HCT116 (cell line): ENCODE measurements at regions not wholly inside any gene's neighbourhood (a gene's known extent, or its start where the extent isn't known, plus 50 kb on each side); places are given as distances from the start of the nearest gene placed in this dataset.

ENCODE experiments used
- ATAC-seq: fragments of 200-7000 bp; cut with Tn5 transposase; 2 replicates; pipeline ENCODE4 v1.9.1; 2020; ENCODE audit warnings: mild to moderate bottlenecking, moderate library complexity
- BruUV-seq: library from RNA; stranded (reverse); fragments of 400-500 nt; replicated peaks from 2 replicates; lab custom pipeline; 2021; lab: Mats Ljungman, UMichigan
- CTCF ChIA-PET: fragments of 300-600 bp; sonication (Branson Sonifier 250); formaldehyde crosslinking; loops from one replicate; lab custom pipeline; 2021; ENCODE audit warnings: antibody characterized with exemption; lab: Charles Lee
- POLR2A ChIA-PET: fragments of 300-600, 350-600 bp; sonication (Branson Sonifier 250); formaldehyde crosslinking; loops from one replicate; lab custom pipeline; 2021; ENCODE audit warnings: antibody characterized with exemption; lab: Charles Lee
- RAD21 ChIA-PET, 2 experiments: fragments of 300-600 bp; sonication (Branson Sonifier 250); formaldehyde crosslinking; loops; one replicate each; lab custom pipeline; 2023; ENCODE audit warnings: low total read pairs in 2 of 2; ENCODE audit not compliant: uncharacterized antibody in 2 of 2, unreplicated experiment in 2 of 2, low non-redundant PET in 1 of 2; lab: Charles Lee
- DNase-seq: peaks from one replicate; pipeline ENCODE4 v3.0.0-alpha.2; 2010; ENCODE audit warnings: low read depth, low spot score
- H2AFZ ChIP-seq: fragments of 200-600 bp; shearing (Covaris generic), sonication (generic); 2 replicates; pipeline ENCODE4 v1.6.1; 2017; ENCODE audit warnings: low read depth, mixed run types, mixed read lengths, antibody characterized with exemption, low read length; ENCODE audit not compliant: poor library complexity, severe bottlenecking
- H3K27ac ChIP-seq: 2 replicates; pipeline ENCODE4 v1.5.1; 2012; ENCODE audit warnings: low read depth, low read length
- H3K27me3 ChIP-seq: fragments of 200-600 bp; sonication (generic); 2 replicates; pipeline ENCODE4 v1.6.1; 2016; ENCODE audit warnings: mixed run types, low read length, mixed read lengths; ENCODE audit not compliant: insufficient read depth
- H3K36me3 ChIP-seq, 2 experiments: fragments of 200-500 bp in 1 of 2; fragments of 200-600 bp in 1 of 2; sonication (Bioruptor generic) in 1 of 2; sonication (generic) in 1 of 2; 2 replicates each; pipeline versions ENCODE4 v1.5.1 to v1.6.1; 2014 to 2016; ENCODE audit warnings: low read length in 2 of 2, inconsistent platforms in 1 of 2, mixed read lengths in 1 of 2, mixed run types in 1 of 2; ENCODE audit not compliant: insufficient read depth in 2 of 2, control insufficient read depth in 1 of 2
- H3K4me1 ChIP-seq, 2 experiments: fragments of 200-600 bp in 1 of 2; sonication (generic) in 1 of 2; 2 replicates each; pipeline versions ENCODE4 v1.5.1 to v1.6.1; 2012 to 2017; ENCODE audit warnings: low read length in 2 of 2, inconsistent platforms in 1 of 2, mild to moderate bottlenecking in 1 of 2, mixed read lengths in 1 of 2, mixed run types in 1 of 2, moderate library complexity in 1 of 2; ENCODE audit not compliant: insufficient read depth in 2 of 2, control insufficient read depth in 1 of 2
- H3K4me2 ChIP-seq: fragments of 200-600 bp; sonication (generic); 2 replicates; pipeline ENCODE4 v1.6.1; 2017; ENCODE audit warnings: mixed run types, low read length, mixed read lengths
- H3K4me3 ChIP-seq, 2 experiments: fragments of 200-600 bp in 1 of 2; sonication (generic) in 1 of 2; replicated peaks in 1 of 2; 2 replicates each; pipeline ENCODE4 v1.5.1; 2011 to 2016; ENCODE audit warnings: low read length in 2 of 2, control low read depth in 1 of 2, low read depth in 1 of 2, mild to moderate bottlenecking in 1 of 2, mixed read lengths in 1 of 2, mixed run types in 1 of 2
- H3K79me2 ChIP-seq: fragments of 200-600 bp; sonication (generic); 2 replicates; pipeline ENCODE4 v1.6.1; 2017; ENCODE audit warnings: mild to moderate bottlenecking, mixed run types, low read length, moderate library complexity, mixed read lengths; ENCODE audit not compliant: insufficient read depth
- H3K9ac ChIP-seq: fragments of 200-600 bp; sonication (generic); 2 replicates; pipeline ENCODE4 v1.6.1; 2016; ENCODE audit warnings: low read length, mixed read lengths
- H3K9me2 ChIP-seq: fragments of 200-600 bp; sonication (generic), shearing (Covaris generic); 2 replicates; pipeline ENCODE4 v1.6.1; 2017; ENCODE audit warnings: mixed run types, mild to moderate bottlenecking, moderate library complexity; ENCODE audit not compliant: insufficient read depth
- H3K9me3 ChIP-seq, 2 experiments: fragments of 200-500 bp in 1 of 2; fragments of 200-600 bp in 1 of 2; sonication (Bioruptor generic) in 1 of 2; sonication (generic) in 1 of 2; 2 replicates each; pipeline ENCODE4 v1.6.1; 2014 to 2017; ENCODE audit warnings: low read length in 2 of 2, mixed read lengths in 2 of 2, inconsistent platforms in 1 of 2, low read depth in 1 of 2, mild to moderate bottlenecking in 1 of 2, mixed run types in 1 of 2, moderate library complexity in 1 of 2; ENCODE audit not compliant: control insufficient read depth in 1 of 2, insufficient read depth in 1 of 2
- H4K20me1 ChIP-seq: fragments of 200-600 bp; sonication (generic), shearing (Covaris generic); 2 replicates; pipeline ENCODE4 v1.6.1; 2017; ENCODE audit warnings: mixed run types, mild to moderate bottlenecking, moderate library complexity; ENCODE audit not compliant: insufficient read depth
- EGR1 ChIP-seq: IDR thresholded peaks from 2 replicates; pipeline ENCODE4 v1.6.1; 2012; ENCODE audit warnings: low read depth
- ELF1 ChIP-seq: IDR thresholded peaks from 2 replicates; pipeline ENCODE4 v1.6.1; 2012; ENCODE audit warnings: low read depth, borderline replicate concordance
- EZH2 ChIP-seq: fragments of 200-600 bp; sonication (generic); IDR thresholded peaks from 2 replicates; pipeline ENCODE4 v1.6.1; 2017; ENCODE audit warnings: antibody characterized with exemption, mixed run types
- POLR2A ChIP-seq: IDR thresholded peaks from 2 replicates; pipeline ENCODE4 v1.7.0; 2011; ENCODE audit warnings: borderline replicate concordance; ENCODE audit not compliant: insufficient read depth, insufficient read length; ENCODE audit errors: extremely low read depth
- SIN3A ChIP-seq: IDR thresholded peaks from 2 replicates; pipeline ENCODE4 v1.6.1; 2012; ENCODE audit warnings: low read depth
- YY1 ChIP-seq: IDR thresholded peaks from 2 replicates; pipeline ENCODE4 v1.6.1; 2011; ENCODE audit warnings: low read length, low read depth, moderate library complexity, mild to moderate bottlenecking; ENCODE audit not compliant: insufficient replicate concordance; ENCODE audit errors: extremely low read depth
- ZFX ChIP-seq: fragments of 450-650 bp; IDR thresholded peaks from 2 replicates; pipeline ENCODE4 v1.6.1; 2017
- ZNF274 ChIP-seq: fragments of 200-500 bp; sonication (Bioruptor generic); IDR thresholded peaks from 2 replicates; pipeline ENCODE4 v1.6.1; 2014; ENCODE audit warnings: mild to moderate bottlenecking, low read depth, low read length, inconsistent platforms
- intact Hi-C: fragments of 100-400 bp; cut with micrococcal nuclease; formaldehyde crosslinking; loops from 2 replicates; pipeline ENCODE4 v1.10.0; 2022
- TF ChIP-seq, protein P1 (sequence below), 3 experiments: fragments of 200-600 bp in 1 of 3; sonication (generic) in 1 of 3; IDR thresholded peaks in 2 of 3; conservative IDR thresholded peaks in 1 of 3; 2 replicates each; pipeline ENCODE4 v1.5.1; 2012 to 2017; ENCODE audit warnings: low read depth in 2 of 3, low read length in 2 of 3, antibody characterized with exemption in 1 of 3, borderline replicate concordance in 1 of 3, control low read depth in 1 of 3, mild to moderate bottlenecking in 1 of 3, mixed read lengths in 1 of 3, mixed run types in 1 of 3, moderate library complexity in 1 of 3; ENCODE audit not compliant: insufficient read depth in 1 of 3

DNA sequence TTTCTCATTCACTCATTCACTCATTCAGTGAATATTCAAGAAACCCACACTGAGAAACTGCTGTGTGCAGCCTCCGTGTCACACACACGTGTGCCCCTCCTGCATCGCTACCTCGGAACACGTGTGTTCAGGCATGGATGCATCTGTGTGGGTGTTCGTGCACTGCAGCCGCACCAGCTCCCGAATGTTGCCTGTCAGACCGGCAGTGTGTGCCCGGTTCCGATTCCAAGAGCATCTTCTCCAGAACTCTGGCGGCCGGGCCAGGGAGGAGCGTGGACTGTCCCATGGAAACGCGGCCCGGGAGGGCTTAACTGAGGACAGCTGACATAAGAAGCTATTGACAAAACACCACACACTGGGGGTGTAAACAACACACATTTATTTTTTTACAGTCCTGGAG, 216.0 kb downstream of the DLL1 start:
- no peaks in the 10 kb centered on the region for H3K9me3 ChIP-seq
- H3K4me2 ChIP-seq, result no peak overlapping the region
- no TSS peak for BruUV-seq
- DNase-seq, result no peak
- no peak for ATAC-seq
- no peaks in the 10 kb centered on the region for H3K27me3 ChIP-seq
- no peak overlapping the region for H3K27ac ChIP-seq
- ChIA-PET RAD21 (no interaction called here), CTCF (no interaction called here), POLR2A (no interaction called here)
- H3K79me2 ChIP-seq, result no peaks in the 10 kb centered on the region
- TF ChIP-seq, protein P1, sequence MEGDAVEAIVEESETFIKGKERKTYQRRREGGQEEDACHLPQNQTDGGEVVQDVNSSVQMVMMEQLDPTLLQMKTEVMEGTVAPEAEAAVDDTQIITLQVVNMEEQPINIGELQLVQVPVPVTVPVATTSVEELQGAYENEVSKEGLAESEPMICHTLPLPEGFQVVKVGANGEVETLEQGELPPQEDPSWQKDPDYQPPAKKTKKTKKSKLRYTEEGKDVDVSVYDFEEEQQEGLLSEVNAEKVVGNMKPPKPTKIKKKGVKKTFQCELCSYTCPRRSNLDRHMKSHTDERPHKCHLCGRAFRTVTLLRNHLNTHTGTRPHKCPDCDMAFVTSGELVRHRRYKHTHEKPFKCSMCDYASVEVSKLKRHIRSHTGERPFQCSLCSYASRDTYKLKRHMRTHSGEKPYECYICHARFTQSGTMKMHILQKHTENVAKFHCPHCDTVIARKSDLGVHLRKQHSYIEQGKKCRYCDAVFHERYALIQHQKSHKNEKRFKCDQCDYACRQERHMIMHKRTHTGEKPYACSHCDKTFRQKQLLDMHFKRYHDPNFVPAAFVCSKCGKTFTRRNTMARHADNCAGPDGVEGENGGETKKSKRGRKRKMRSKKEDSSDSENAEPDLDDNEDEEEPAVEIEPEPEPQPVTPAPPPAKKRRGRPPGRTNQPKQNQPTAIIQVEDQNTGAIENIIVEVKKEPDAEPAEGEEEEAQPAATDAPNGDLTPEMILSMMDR (IDR thresholded peaks at IDR 0.05 in 2 of 3, conservative IDR thresholded peaks at IDR 0.05 in 1 of 3; ENCODE audit: borderline replicate concordance in 1 of 3, insufficient read depth in 1 of 3, low read depth in 2 of 3, low read length in 2 of 3), result no peak
- TF ChIP-seq SIN3A (no peak), ZNF274 (no peak), ZFX (no peak), POLR2A (no peak), EGR1 (no peak), YY1 (no peak), EZH2 (no peak), ELF1 (no peak)
- no peak overlapping the region for H2AFZ ChIP-seq
- H3K4me3 ChIP-seq, result no peak overlapping the region
- no peaks in the 10 kb centered on the region for H4K20me1 ChIP-seq
- H3K9ac ChIP-seq, result no peak overlapping the region
- intact Hi-C loops, result no loop called here
- H3K4me1 ChIP-seq, result no peaks in the 10 kb centered on the region
- no peaks in the 10 kb centered on the region for H3K9me2 ChIP-seq
- no peaks in the 10 kb centered on the region for H3K36me3 ChIP-seq

- CTCF ChIA-PET, result no interaction called here
- no peaks in the 10 kb centered on the region for H3K27me3 ChIP-seq
- BruUV-seq, result no TSS peak
Measured at GRCh38 chr6:170074435-170074834, 216.4 kb downstream of the DLL1 start.

More at GRCh38 chr6:170074435-170074834, 216.4 kb downstream of the DLL1 start:
- H4K20me1 ChIP-seq, result no peaks in the 10 kb centered on the region
- ATAC-seq (no peak), DNase-seq (no peak)
- H3K9me3 ChIP-seq, result peaks cover 0 to 3% of the 10 kb centered on the region in 2 experiments; a peak in 1 of 4 replicates
- no peak overlapping the region for H3K4me2 ChIP-seq
- TF ChIP-seq POLR2A, result no peak
- H3K4me3 ChIP-seq, result no peak overlapping the region
- no peaks in the 10 kb centered on the region for H3K9me2 ChIP-seq
- ChIA-PET POLR2A (no interaction called here), RAD21 (no interaction called here)
- H3K79me2 ChIP-seq, result no peaks in the 10 kb centered on the region
- no peak overlapping the region for H2AFZ ChIP-seq
- H3K36me3 ChIP-seq, result no peaks in the 10 kb centered on the region
- H3K4me1 ChIP-seq, result no peaks in the 10 kb centered on the region
- no peak overlapping the region for H3K27ac ChIP-seq
- intact Hi-C loops, result no loop called here
- H3K9ac ChIP-seq, result no peak overlapping the region
